Panc1 (cell line): ENCODE measurements at regions not wholly inside any gene's neighbourhood (a gene's known extent, or its start where the extent isn't known, plus 50 kb on each side); places are given as distances from the start of the nearest gene placed in this dataset.

Experiments
- ATAC-seq: fragments of 200-7000 bp; cut with Tn5 transposase; 2 replicates; pipeline ENCODE4 v1.9.1; 2020; ENCODE audit warnings: mild to moderate bottlenecking, moderate library complexity
- BruUV-seq: library from RNA; stranded (reverse); fragments of 400-500 nt; replicated peaks from 2 replicates; lab custom pipeline; 2021; lab: Mats Ljungman, UMichigan
- CTCF ChIA-PET: fragments of 300-600 bp; sonication (Branson Sonifier 250); formaldehyde crosslinking; loops from one replicate; lab custom pipeline; 2022; ENCODE audit warnings: antibody characterized with exemption; lab: Charles Lee
- POLR2A ChIA-PET: fragments of 300-600 bp; sonication (Branson Sonifier 250); formaldehyde crosslinking; loops from one replicate; lab custom pipeline; 2022; ENCODE audit warnings: antibody characterized with exemption; lab: Charles Lee
- DNase-seq: peaks from one replicate; pipeline ENCODE4 v3.0.0-alpha.2; 2010; ENCODE audit warnings: low read depth, low spot score
- H3K27ac ChIP-seq: 2 replicates; pipeline ENCODE4 v1.5.1; 2011; ENCODE audit warnings: mild to moderate bottlenecking, low read length, inconsistent platforms
- H3K27me3 ChIP-seq: fragments of 200-500 bp; sonication (Bioruptor generic); 2 replicates; pipeline ENCODE4 v1.6.0; 2014; ENCODE audit warnings: low read length, inconsistent platforms; ENCODE audit not compliant: control insufficient read depth, insufficient read depth
- H3K36me3 ChIP-seq: fragments of 200-500 bp; sonication (Bioruptor generic); 2 replicates; pipeline ENCODE4 v1.5.1; 2014; ENCODE audit warnings: inconsistent platforms, mild to moderate bottlenecking, low read length, moderate library complexity; ENCODE audit not compliant: control insufficient read depth, insufficient read depth
- H3K4me1 ChIP-seq: 2 replicates; pipeline ENCODE4 v1.5.1; 2011; ENCODE audit warnings: inconsistent platforms, mild to moderate bottlenecking, low read length, moderate library complexity; ENCODE audit not compliant: control insufficient read depth, insufficient read depth
- H3K4me3 ChIP-seq, 2 experiments: 2 replicates each; pipeline ENCODE4 v1.5.1; 2011 to 2012; ENCODE audit warnings: low read depth in 2 of 2, low read length in 2 of 2, mild to moderate bottlenecking in 2 of 2, inconsistent platforms in 1 of 2, moderate library complexity in 1 of 2
- H3K9me3 ChIP-seq: fragments of 200-500 bp; sonication (Bioruptor generic); 2 replicates; pipeline ENCODE4 v1.5.1; 2014; ENCODE audit warnings: low read depth, mild to moderate bottlenecking, inconsistent platforms, low read length, moderate library complexity; ENCODE audit not compliant: control insufficient read depth, insufficient read depth
- CTCF ChIP-seq: fragments of 450-650 bp; IDR thresholded peaks from 2 replicates; pipeline ENCODE4 v1.5.1; 2017; ENCODE audit warnings: mild to moderate bottlenecking
- POLR2AphosphoS5 ChIP-seq: IDR thresholded peaks from 2 replicates; pipeline ENCODE4 v1.6.1; 2012; ENCODE audit warnings: mild to moderate bottlenecking, low read depth, low read length, moderate library complexity
- REST ChIP-seq, 2 experiments: IDR thresholded peaks; 2 replicates each; pipeline ENCODE4 v1.6.1; 2011 to 2012; ENCODE audit warnings: low read depth in 2 of 2, control low read depth in 1 of 2, low read length in 1 of 2, mild to moderate bottlenecking in 1 of 2, moderate library complexity in 1 of 2; ENCODE audit not compliant: insufficient read depth in 1 of 2
- SIN3A ChIP-seq: IDR thresholded peaks from 2 replicates; pipeline ENCODE4 v1.6.1; 2012; ENCODE audit warnings: low read depth, mild to moderate bottlenecking, low read length, moderate library complexity, borderline replicate concordance; ENCODE audit not compliant: insufficient read depth
- TCF7L2 ChIP-seq: IDR thresholded peaks from 2 replicates; pipeline ENCODE4 v1.6.1; 2011; ENCODE audit warnings: mild to moderate bottlenecking, low read depth, low read length, inconsistent platforms
- in situ Hi-C: cut with HindIII; loops from 2 replicates; pipeline ENCODE4 v1.10.0; 2016; ENCODE audit warnings: low sequenced_read_pairs, low pct_unique_long_range_greater_than_20kb
- intact Hi-C: fragments of 100-400 bp; cut with micrococcal nuclease; formaldehyde crosslinking; loops from one replicate; pipeline ENCODE4 v1.10.0; 2022; ENCODE audit not compliant: unreplicated experiment

- no TSS peak for BruUV-seq
- POLR2A ChIA-PET: no interaction called here
- Histone ChIP-seq H3K27me3 (no peaks in the 10 kb centered on the region), H3K4me3 (no peak overlapping the region), H3K36me3 (no peaks in the 10 kb centered on the region), H3K9me3 (no peaks in the 10 kb centered on the region), H3K27ac (no peak overlapping the region), H3K4me1 (no peaks in the 10 kb centered on the region)
- no peak for ATAC-seq
- CTCF ChIA-PET: no interaction called here
- no peak for DNase-seq
- in situ Hi-C loops (no loop called here), intact Hi-C loops (no loop called here)
- TF ChIP-seq CTCF (no peak), SIN3A (no peak), POLR2AphosphoS5 (no peak), REST (IDR thresholded peaks at IDR 0.05; ENCODE audit: insufficient read depth in 1 of 2, low read depth in 2 of 2, low read length in 1 of 2) (no peak), TCF7L2 (no peak)
Measured at GRCh38 chr5:73292816-73293459, 119.9 kb downstream of the TMEM174 start.

- in situ Hi-C loops: no loop called here
- Histone ChIP-seq H3K4me3 (no peak overlapping the region), H3K27ac (no peak overlapping the region), H3K4me1 (no peaks in the 10 kb centered on the region), H3K36me3 (no peaks in the 10 kb centered on the region), H3K9me3 (no peaks in the 10 kb centered on the region), H3K27me3 (no peaks in the 10 kb centered on the region)
- ChIA-PET POLR2A (interaction anchor here (0.6 kb wide), 1 partner anchor 62 kb away, joined by 3 read pairs; no protein-coding TSS in a partner anchor), CTCF (no interaction called here)
- no TSS peak for BruUV-seq
- DNase-seq (no peak), ATAC-seq (no peak)
- intact Hi-C loops: no loop called here
- TF ChIP-seq TCF7L2: no peak
- no peak for TF ChIP-seq SIN3A
- no peak for TF ChIP-seq POLR2AphosphoS5
- no peak for TF ChIP-seq REST (IDR thresholded peaks at IDR 0.05; ENCODE audit: insufficient read depth in 1 of 2, low read depth in 2 of 2, low read length in 1 of 2)
- TF ChIP-seq CTCF: no peak
Measured at GRCh38 chr5:73291873-73292272, 118.9 kb downstream of the TMEM174 start.
